ENCODE measurements at regions not wholly inside any gene's neighbourhood (a gene's known extent, or its start where the extent isn't known, plus 50 kb on each side); places are given as distances from the start of the nearest gene placed in this dataset.

GRCh38 chr1:232393010-232393409 is 236.9 kb downstream of the SIPA1L2 start:
- no peak for DNase-seq (ENCODE audit: extremely low spot score, unreplicated experiment)
- H3K27me3 Mint-ChIP-seq = no peaks in the 10 kb centered on the region
- TF ChIP-seq CTCF (conservative IDR thresholded peaks at IDR 0.05) = no peak
- H3K4me1 Mint-ChIP-seq (ENCODE audit: unreplicated experiment) = peaks cover 17% of the 10 kb centered on the region
- H3K9me3 Mint-ChIP-seq = peaks cover 9% of the 10 kb centered on the region
- H3K4me3 Mint-ChIP-seq = no peak overlapping the region
- H3K27ac Mint-ChIP-seq = no peak overlapping the region
- H3K36me3 Mint-ChIP-seq = peaks cover 13% of the 10 kb centered on the region

- peaks cover 2% of the 10 kb centered on the region for H3K36me3 Mint-ChIP-seq
- H3K4me3 Mint-ChIP-seq = no peak overlapping the region
- H3K4me1 Mint-ChIP-seq (ENCODE audit: unreplicated experiment) = peaks cover 17% of the 10 kb centered on the region
- no peaks in the 10 kb centered on the region for H3K27me3 Mint-ChIP-seq
- no peak overlapping the region for H3K27ac Mint-ChIP-seq
- H3K9me3 Mint-ChIP-seq = peaks cover 9% of the 10 kb centered on the region
- DNase-seq (ENCODE audit: extremely low spot score, unreplicated experiment) = no peak
- TF ChIP-seq CTCF (conservative IDR thresholded peaks at IDR 0.05) = no peak
Measured at GRCh38 chr1:232390590-232390989, 239.3 kb downstream of the SIPA1L2 start.

GRCh38 chr1:232389744-232390143 is 240.2 kb downstream of the SIPA1L2 start:
- Mint-ChIP-seq H3K27me3 (no peaks in the 10 kb centered on the region), H3K9me3 (peaks cover 9% of the 10 kb centered on the region), H3K27ac (no peak overlapping the region), H3K4me3 (no peak overlapping the region), H3K4me1 (ENCODE audit: unreplicated experiment) (peaks cover 17% of the 10 kb centered on the region), H3K36me3 (no peaks in the 10 kb centered on the region)
- no peak for TF ChIP-seq CTCF (conservative IDR thresholded peaks at IDR 0.05)
- no peak for DNase-seq (ENCODE audit: extremely low spot score, unreplicated experiment)

GRCh38 chr1:232388363-232388762 is 241.6 kb downstream of the SIPA1L2 start:
- H3K27me3 Mint-ChIP-seq = no peaks in the 10 kb centered on the region
- DNase-seq (ENCODE audit: extremely low spot score, unreplicated experiment) = no peak
- no peak overlapping the region for H3K4me3 Mint-ChIP-seq
- no peaks in the 10 kb centered on the region for H3K36me3 Mint-ChIP-seq
- H3K4me1 Mint-ChIP-seq (ENCODE audit: unreplicated experiment) = peaks cover 11% of the 10 kb centered on the region
- TF ChIP-seq CTCF (conservative IDR thresholded peaks at IDR 0.05) = no peak
- peaks cover 9% of the 10 kb centered on the region for H3K9me3 Mint-ChIP-seq
- no peak overlapping the region for H3K27ac Mint-ChIP-seq

- DNase-seq (ENCODE audit: extremely low spot score, unreplicated experiment) = no peak
- H3K27me3 Mint-ChIP-seq = no peaks in the 10 kb centered on the region
- TF ChIP-seq CTCF (conservative IDR thresholded peaks at IDR 0.05) = no peak
- H3K4me1 Mint-ChIP-seq (ENCODE audit: unreplicated experiment) = peaks cover 8% of the 10 kb centered on the region
- H3K36me3 Mint-ChIP-seq = no peaks in the 10 kb centered on the region
- H3K27ac Mint-ChIP-seq = no peak overlapping the region
- peaks cover 9% of the 10 kb centered on the region for H3K9me3 Mint-ChIP-seq
- H3K4me3 Mint-ChIP-seq = no peak overlapping the region
Measured at GRCh38 chr1:232386721-232387510, 243.0 kb downstream of the SIPA1L2 start.
